ENCODE measurements at regions not wholly inside any gene's neighbourhood (a gene's known extent, or its start where the extent isn't known, plus 50 kb on each side); places are given as distances from the start of the nearest gene placed in this dataset.

- no peak overlapping the region for H3K4me3 ChIP-seq (ENCODE audit: control insufficient read depth in 2 of 3, extremely low read depth in 1 of 3, insufficient read depth in 2 of 3, low read depth in 1 of 3, low read length in 3 of 3)
- TF ChIP-seq EZH2 (IDR thresholded peaks at IDR 0.05; ENCODE audit: low read length) (no peak), CTCF (optimal IDR thresholded peaks at IDR 0.05 in 1 of 3, IDR thresholded peaks at IDR 0.05 in 1 of 3, conservative IDR thresholded peaks at IDR 0.05 in 1 of 3; ENCODE audit: extremely low read depth in 1 of 3, insufficient read depth in 2 of 3, low read length in 3 of 3) (no peak)
- dilution Hi-C loops (cut with MboI; ENCODE audit: extremely low pct_ligation_motif_present, low sequenced_read_pairs), result no loop called here
- DNase-seq (ENCODE audit: low read depth, low spot score) (no peak), FAIRE-seq (no peak)
- no peak overlapping the region for H3K27ac ChIP-seq (ENCODE audit: control insufficient read depth, insufficient read depth, low read length)
- H3K36me3 ChIP-seq (ENCODE audit: control insufficient read depth in 2 of 2, extremely low read depth in 1 of 2, insufficient read depth in 2 of 2, low read length in 2 of 2), result no peaks in the 10 kb centered on the region
- no peak overlapping the region for H3K4me2 ChIP-seq (ENCODE audit: control insufficient read depth, extremely low read depth, insufficient read depth, low read depth, low read length)
- no peaks in the 10 kb centered on the region for H3K79me2 ChIP-seq (ENCODE audit: control insufficient read depth, insufficient read depth, low read length)
- no peak overlapping the region for H3K9ac ChIP-seq (ENCODE audit: control insufficient read depth, extremely low read depth, insufficient read depth, low read length)
- no peaks in the 10 kb centered on the region for H4K20me1 ChIP-seq (ENCODE audit: control insufficient read depth, extremely low read depth, insufficient read depth, low read length)
- peaks cover 30% of the 10 kb centered on the region for H3K4me1 ChIP-seq (ENCODE audit: control insufficient read depth, extremely low read depth, insufficient read depth, low read length)
- no peaks in the 10 kb centered on the region for H3K27me3 ChIP-seq (ENCODE audit: control insufficient read depth, extremely low read depth, insufficient read depth, low read length)
- no peaks in the 10 kb centered on the region for H3K9me3 ChIP-seq (ENCODE audit: control insufficient read depth, low read depth, low read length)
- H3K9me1 ChIP-seq (ENCODE audit: control insufficient read depth, extremely low read depth, insufficient read depth, low read length), result no peaks in the 10 kb centered on the region
- no peak overlapping the region for H2AFZ ChIP-seq (ENCODE audit: control insufficient read depth, low read length)
Observed at GRCh38 chr4:159413306-159413943, 310.5 kb downstream of the RAPGEF2 start.

- Histone ChIP-seq H3K27me3 (ENCODE audit: control insufficient read depth, extremely low read depth, insufficient read depth, low read length) (no peaks in the 10 kb centered on the region), H4K20me1 (ENCODE audit: control insufficient read depth, extremely low read depth, insufficient read depth, low read length) (no peaks in the 10 kb centered on the region), H3K4me2 (ENCODE audit: control insufficient read depth, extremely low read depth, insufficient read depth, low read depth, low read length) (no peak overlapping the region), H3K4me3 (ENCODE audit: control insufficient read depth in 2 of 3, extremely low read depth in 1 of 3, insufficient read depth in 2 of 3, low read depth in 1 of 3, low read length in 3 of 3) (no peak overlapping the region), H2AFZ (ENCODE audit: control insufficient read depth, low read length) (no peak overlapping the region), H3K9me1 (ENCODE audit: control insufficient read depth, extremely low read depth, insufficient read depth, low read length) (no peaks in the 10 kb centered on the region), H3K79me2 (ENCODE audit: control insufficient read depth, insufficient read depth, low read length) (no peaks in the 10 kb centered on the region), H3K9ac (ENCODE audit: control insufficient read depth, extremely low read depth, insufficient read depth, low read length) (no peak overlapping the region), H3K4me1 (ENCODE audit: control insufficient read depth, extremely low read depth, insufficient read depth, low read length) (peaks cover 30% of the 10 kb centered on the region), H3K9me3 (ENCODE audit: control insufficient read depth, low read depth, low read length) (no peaks in the 10 kb centered on the region), H3K36me3 (ENCODE audit: control insufficient read depth in 2 of 2, extremely low read depth in 1 of 2, insufficient read depth in 2 of 2, low read length in 2 of 2) (no peaks in the 10 kb centered on the region), H3K27ac (ENCODE audit: control insufficient read depth, insufficient read depth, low read length) (no peak overlapping the region)
- dilution Hi-C loops (cut with MboI; ENCODE audit: extremely low pct_ligation_motif_present, low sequenced_read_pairs), result no loop called here
- FAIRE-seq, result no peak
- DNase-seq (ENCODE audit: low read depth, low spot score), result no peak
- TF ChIP-seq CTCF (optimal IDR thresholded peaks at IDR 0.05 in 1 of 3, IDR thresholded peaks at IDR 0.05 in 1 of 3, conservative IDR thresholded peaks at IDR 0.05 in 1 of 3; ENCODE audit: extremely low read depth in 1 of 3, insufficient read depth in 2 of 3, low read length in 3 of 3) (no peak), EZH2 (IDR thresholded peaks at IDR 0.05; ENCODE audit: low read length) (no peak)
Observed at GRCh38 chr4:159414305-159414704, 311.4 kb downstream of the RAPGEF2 start.

Measured in keratinocyte (primary cell).